HCT116 (cell line): ENCODE measurements at regions not wholly inside any gene's neighbourhood (a gene's known extent, or its start where the extent isn't known, plus 50 kb on each side); places are given as distances from the start of the nearest gene placed in this dataset.

Experiments
- ATAC-seq: fragments of 200-7000 bp; cut with Tn5 transposase; 2 replicates; pipeline ENCODE4 v1.9.1; 2020; ENCODE audit warnings: mild to moderate bottlenecking, moderate library complexity
- BruUV-seq: library from RNA; stranded (reverse); fragments of 400-500 nt; replicated peaks from 2 replicates; lab custom pipeline; 2021; lab: Mats Ljungman, UMichigan
- CTCF ChIA-PET: fragments of 300-600 bp; sonication (Branson Sonifier 250); formaldehyde crosslinking; loops from one replicate; lab custom pipeline; 2021; ENCODE audit warnings: antibody characterized with exemption; lab: Charles Lee
- POLR2A ChIA-PET: fragments of 300-600, 350-600 bp; sonication (Branson Sonifier 250); formaldehyde crosslinking; loops from one replicate; lab custom pipeline; 2021; ENCODE audit warnings: antibody characterized with exemption; lab: Charles Lee
- RAD21 ChIA-PET, 2 experiments: fragments of 300-600 bp; sonication (Branson Sonifier 250); formaldehyde crosslinking; loops; one replicate each; lab custom pipeline; 2023; ENCODE audit warnings: low total read pairs in 2 of 2; ENCODE audit not compliant: uncharacterized antibody in 2 of 2, unreplicated experiment in 2 of 2, low non-redundant PET in 1 of 2; lab: Charles Lee
- DNase-seq: peaks from one replicate; pipeline ENCODE4 v3.0.0-alpha.2; 2010; ENCODE audit warnings: low read depth, low spot score
- H2AFZ ChIP-seq: fragments of 200-600 bp; shearing (Covaris generic), sonication (generic); 2 replicates; pipeline ENCODE4 v1.6.1; 2017; ENCODE audit warnings: low read depth, mixed run types, mixed read lengths, antibody characterized with exemption, low read length; ENCODE audit not compliant: poor library complexity, severe bottlenecking
- H3K27ac ChIP-seq: 2 replicates; pipeline ENCODE4 v1.5.1; 2012; ENCODE audit warnings: low read depth, low read length
- H3K27me3 ChIP-seq: fragments of 200-600 bp; sonication (generic); 2 replicates; pipeline ENCODE4 v1.6.1; 2016; ENCODE audit warnings: mixed run types, low read length, mixed read lengths; ENCODE audit not compliant: insufficient read depth
- H3K36me3 ChIP-seq, 2 experiments: fragments of 200-500 bp in 1 of 2; fragments of 200-600 bp in 1 of 2; sonication (Bioruptor generic) in 1 of 2; sonication (generic) in 1 of 2; 2 replicates each; pipeline versions ENCODE4 v1.5.1 to v1.6.1; 2014 to 2016; ENCODE audit warnings: low read length in 2 of 2, inconsistent platforms in 1 of 2, mixed read lengths in 1 of 2, mixed run types in 1 of 2; ENCODE audit not compliant: insufficient read depth in 2 of 2, control insufficient read depth in 1 of 2
- H3K4me1 ChIP-seq, 2 experiments: fragments of 200-600 bp in 1 of 2; sonication (generic) in 1 of 2; 2 replicates each; pipeline versions ENCODE4 v1.5.1 to v1.6.1; 2012 to 2017; ENCODE audit warnings: low read length in 2 of 2, inconsistent platforms in 1 of 2, mild to moderate bottlenecking in 1 of 2, mixed read lengths in 1 of 2, mixed run types in 1 of 2, moderate library complexity in 1 of 2; ENCODE audit not compliant: insufficient read depth in 2 of 2, control insufficient read depth in 1 of 2
- H3K4me2 ChIP-seq: fragments of 200-600 bp; sonication (generic); 2 replicates; pipeline ENCODE4 v1.6.1; 2017; ENCODE audit warnings: mixed run types, low read length, mixed read lengths
- H3K4me3 ChIP-seq, 2 experiments: fragments of 200-600 bp in 1 of 2; sonication (generic) in 1 of 2; replicated peaks in 1 of 2; 2 replicates each; pipeline ENCODE4 v1.5.1; 2011 to 2016; ENCODE audit warnings: low read length in 2 of 2, control low read depth in 1 of 2, low read depth in 1 of 2, mild to moderate bottlenecking in 1 of 2, mixed read lengths in 1 of 2, mixed run types in 1 of 2
- H3K79me2 ChIP-seq: fragments of 200-600 bp; sonication (generic); 2 replicates; pipeline ENCODE4 v1.6.1; 2017; ENCODE audit warnings: mild to moderate bottlenecking, mixed run types, low read length, moderate library complexity, mixed read lengths; ENCODE audit not compliant: insufficient read depth
- H3K9ac ChIP-seq: fragments of 200-600 bp; sonication (generic); 2 replicates; pipeline ENCODE4 v1.6.1; 2016; ENCODE audit warnings: low read length, mixed read lengths
- H3K9me2 ChIP-seq: fragments of 200-600 bp; sonication (generic), shearing (Covaris generic); 2 replicates; pipeline ENCODE4 v1.6.1; 2017; ENCODE audit warnings: mixed run types, mild to moderate bottlenecking, moderate library complexity; ENCODE audit not compliant: insufficient read depth
- H3K9me3 ChIP-seq, 2 experiments: fragments of 200-500 bp in 1 of 2; fragments of 200-600 bp in 1 of 2; sonication (Bioruptor generic) in 1 of 2; sonication (generic) in 1 of 2; 2 replicates each; pipeline ENCODE4 v1.6.1; 2014 to 2017; ENCODE audit warnings: low read length in 2 of 2, mixed read lengths in 2 of 2, inconsistent platforms in 1 of 2, low read depth in 1 of 2, mild to moderate bottlenecking in 1 of 2, mixed run types in 1 of 2, moderate library complexity in 1 of 2; ENCODE audit not compliant: control insufficient read depth in 1 of 2, insufficient read depth in 1 of 2
- H4K20me1 ChIP-seq: fragments of 200-600 bp; sonication (generic), shearing (Covaris generic); 2 replicates; pipeline ENCODE4 v1.6.1; 2017; ENCODE audit warnings: mixed run types, mild to moderate bottlenecking, moderate library complexity; ENCODE audit not compliant: insufficient read depth
- CTCF ChIP-seq, 3 experiments: fragments of 200-600 bp in 1 of 3; sonication (generic) in 1 of 3; IDR thresholded peaks in 2 of 3; conservative IDR thresholded peaks in 1 of 3; 2 replicates each; pipeline ENCODE4 v1.5.1; 2012 to 2017; ENCODE audit warnings: low read depth in 2 of 3, low read length in 2 of 3, antibody characterized with exemption in 1 of 3, borderline replicate concordance in 1 of 3, control low read depth in 1 of 3, mild to moderate bottlenecking in 1 of 3, mixed read lengths in 1 of 3, mixed run types in 1 of 3, moderate library complexity in 1 of 3; ENCODE audit not compliant: insufficient read depth in 1 of 3
- EGR1 ChIP-seq: IDR thresholded peaks from 2 replicates; pipeline ENCODE4 v1.6.1; 2012; ENCODE audit warnings: low read depth
- EZH2 ChIP-seq: fragments of 200-600 bp; sonication (generic); IDR thresholded peaks from 2 replicates; pipeline ENCODE4 v1.6.1; 2017; ENCODE audit warnings: antibody characterized with exemption, mixed run types
- EZH2phosphoT487 ChIP-seq: fragments of 200-600 bp; IDR thresholded peaks from 2 replicates; pipeline ENCODE4 v1.6.1; 2018; ENCODE audit warnings: antibody characterized with exemption, borderline replicate concordance
- FOSL1 ChIP-seq: IDR thresholded peaks from 2 replicates; pipeline ENCODE4 v1.6.1; 2012; ENCODE audit warnings: low read depth
- SRF ChIP-seq: IDR thresholded peaks from 2 replicates; pipeline ENCODE4 v1.6.1; 2012; ENCODE audit warnings: low read depth
- TCF7L2 ChIP-seq: IDR thresholded peaks from 2 replicates; pipeline ENCODE4 v1.7.0; 2011; ENCODE audit warnings: borderline replicate concordance, inconsistent platforms; ENCODE audit not compliant: insufficient read depth, insufficient read length; ENCODE audit errors: extremely low read depth
- ZFX ChIP-seq: fragments of 450-650 bp; IDR thresholded peaks from 2 replicates; pipeline ENCODE4 v1.6.1; 2017
- intact Hi-C: fragments of 100-400 bp; cut with micrococcal nuclease; formaldehyde crosslinking; loops from 2 replicates; pipeline ENCODE4 v1.10.0; 2022
- TF ChIP-seq, protein P1 (sequence below): IDR thresholded peaks from 2 replicates; pipeline ENCODE4 v1.6.1; 2012; ENCODE audit warnings: low read depth
- TF ChIP-seq, protein P2 (sequence below): IDR thresholded peaks from 2 replicates; pipeline ENCODE4 v1.6.1; 2011; ENCODE audit warnings: mild to moderate bottlenecking, low read length, moderate library complexity; ENCODE audit not compliant: insufficient replicate concordance; ENCODE audit errors: extremely low read depth

DNA sequence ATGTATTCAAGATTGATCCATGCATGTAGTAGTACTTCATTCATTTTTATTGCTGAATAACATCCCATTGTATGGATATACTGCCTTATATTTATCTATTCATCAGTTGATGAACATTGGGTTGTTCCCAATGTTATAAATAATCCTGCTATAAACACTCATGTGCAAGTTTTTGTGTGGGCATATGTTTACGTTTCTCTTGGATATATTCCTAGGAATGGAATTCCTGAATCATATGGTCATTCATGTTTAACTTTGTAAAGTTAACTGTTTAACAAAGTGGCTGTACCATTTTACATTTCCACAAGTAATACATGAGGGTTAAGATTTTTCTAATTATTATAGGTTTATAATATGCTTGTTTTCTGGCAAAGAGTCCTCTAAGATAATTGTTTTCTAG is 1568.2 kb upstream of the SEL1L start:
- RAD21 ChIA-PET = no interaction called here
- BruUV-seq = no TSS peak
- Histone ChIP-seq H3K4me3 (no peak overlapping the region), H2AFZ (no peak overlapping the region), H3K79me2 (no peaks in the 10 kb centered on the region), H3K9ac (no peak overlapping the region), H3K9me3 (peaks cover 3 to 19% of the 10 kb centered on the region in 2 experiments; a peak in 3 of 4 replicates), H3K27me3 (no peaks in the 10 kb centered on the region), H3K27ac (no peak overlapping the region), H4K20me1 (no peaks in the 10 kb centered on the region), H3K4me2 (no peak overlapping the region), H3K9me2 (no peaks in the 10 kb centered on the region), H3K36me3 (no peaks in the 10 kb centered on the region; a peak in 1 of 4 replicates), H3K4me1 (no peaks in the 10 kb centered on the region)
- DNase-seq (no peak), ATAC-seq (no peak)
- intact Hi-C loops = no loop called here
- POLR2A ChIA-PET = no interaction called here
- CTCF ChIA-PET = no interaction called here
- no peak for TF ChIP-seq SRF
- TF ChIP-seq ZFX = no peak
- TF ChIP-seq EGR1 = no peak
- TF ChIP-seq, protein P1, sequence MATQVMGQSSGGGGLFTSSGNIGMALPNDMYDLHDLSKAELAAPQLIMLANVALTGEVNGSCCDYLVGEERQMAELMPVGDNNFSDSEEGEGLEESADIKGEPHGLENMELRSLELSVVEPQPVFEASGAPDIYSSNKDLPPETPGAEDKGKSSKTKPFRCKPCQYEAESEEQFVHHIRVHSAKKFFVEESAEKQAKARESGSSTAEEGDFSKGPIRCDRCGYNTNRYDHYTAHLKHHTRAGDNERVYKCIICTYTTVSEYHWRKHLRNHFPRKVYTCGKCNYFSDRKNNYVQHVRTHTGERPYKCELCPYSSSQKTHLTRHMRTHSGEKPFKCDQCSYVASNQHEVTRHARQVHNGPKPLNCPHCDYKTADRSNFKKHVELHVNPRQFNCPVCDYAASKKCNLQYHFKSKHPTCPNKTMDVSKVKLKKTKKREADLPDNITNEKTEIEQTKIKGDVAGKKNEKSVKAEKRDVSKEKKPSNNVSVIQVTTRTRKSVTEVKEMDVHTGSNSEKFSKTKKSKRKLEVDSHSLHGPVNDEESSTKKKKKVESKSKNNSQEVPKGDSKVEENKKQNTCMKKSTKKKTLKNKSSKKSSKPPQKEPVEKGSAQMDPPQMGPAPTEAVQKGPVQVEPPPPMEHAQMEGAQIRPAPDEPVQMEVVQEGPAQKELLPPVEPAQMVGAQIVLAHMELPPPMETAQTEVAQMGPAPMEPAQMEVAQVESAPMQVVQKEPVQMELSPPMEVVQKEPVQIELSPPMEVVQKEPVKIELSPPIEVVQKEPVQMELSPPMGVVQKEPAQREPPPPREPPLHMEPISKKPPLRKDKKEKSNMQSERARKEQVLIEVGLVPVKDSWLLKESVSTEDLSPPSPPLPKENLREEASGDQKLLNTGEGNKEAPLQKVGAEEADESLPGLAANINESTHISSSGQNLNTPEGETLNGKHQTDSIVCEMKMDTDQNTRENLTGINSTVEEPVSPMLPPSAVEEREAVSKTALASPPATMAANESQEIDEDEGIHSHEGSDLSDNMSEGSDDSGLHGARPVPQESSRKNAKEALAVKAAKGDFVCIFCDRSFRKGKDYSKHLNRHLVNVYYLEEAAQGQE = no peak
- no peak for TF ChIP-seq TCF7L2
- no peak for TF ChIP-seq FOSL1
- TF ChIP-seq, protein P2, sequence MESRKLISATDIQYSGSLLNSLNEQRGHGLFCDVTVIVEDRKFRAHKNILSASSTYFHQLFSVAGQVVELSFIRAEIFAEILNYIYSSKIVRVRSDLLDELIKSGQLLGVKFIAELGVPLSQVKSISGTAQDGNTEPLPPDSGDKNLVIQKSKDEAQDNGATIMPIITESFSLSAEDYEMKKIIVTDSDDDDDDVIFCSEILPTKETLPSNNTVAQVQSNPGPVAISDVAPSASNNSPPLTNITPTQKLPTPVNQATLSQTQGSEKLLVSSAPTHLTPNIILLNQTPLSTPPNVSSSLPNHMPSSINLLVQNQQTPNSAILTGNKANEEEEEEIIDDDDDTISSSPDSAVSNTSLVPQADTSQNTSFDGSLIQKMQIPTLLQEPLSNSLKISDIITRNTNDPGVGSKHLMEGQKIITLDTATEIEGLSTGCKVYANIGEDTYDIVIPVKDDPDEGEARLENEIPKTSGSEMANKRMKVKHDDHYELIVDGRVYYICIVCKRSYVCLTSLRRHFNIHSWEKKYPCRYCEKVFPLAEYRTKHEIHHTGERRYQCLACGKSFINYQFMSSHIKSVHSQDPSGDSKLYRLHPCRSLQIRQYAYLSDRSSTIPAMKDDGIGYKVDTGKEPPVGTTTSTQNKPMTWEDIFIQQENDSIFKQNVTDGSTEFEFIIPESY = no peak
- TF ChIP-seq EZH2 = no peak
- no peak for TF ChIP-seq EZH2phosphoT487
- TF ChIP-seq CTCF (IDR thresholded peaks at IDR 0.05 in 2 of 3, conservative IDR thresholded peaks at IDR 0.05 in 1 of 3; ENCODE audit: borderline replicate concordance in 1 of 3, insufficient read depth in 1 of 3, low read depth in 2 of 3, low read length in 2 of 3) = no peak
